Esophagus muscularis mucosa (tissue), 3 donors: ENCODE measurements at regions not wholly inside any gene's neighbourhood (a gene's known extent, or its start where the extent isn't known, plus 50 kb on each side); places are given as distances from the start of the nearest gene placed in this dataset.

ENCODE experiments used
- POLR2A ChIP-seq: fragments of 450-650 bp; IDR thresholded peaks from one replicate; pipeline ENCODE4 v1.6.1; 2017; ENCODE audit warnings: antibody characterized with exemption, moderate library complexity, mild to moderate bottlenecking, low read depth
- TF ChIP-seq, protein P1 (sequence below), 3 experiments: fragments of 200-600 bp in 2 of 3; fragments of 450-650 bp in 1 of 3; sonication (generic) in 2 of 3; IDR thresholded peaks; one replicate each; pipeline ENCODE4 v1.5.1; 2017 to 2019; ENCODE audit warnings: antibody characterized with exemption in 3 of 3, mild to moderate bottlenecking in 2 of 3, moderate library complexity in 1 of 3

DNA sequence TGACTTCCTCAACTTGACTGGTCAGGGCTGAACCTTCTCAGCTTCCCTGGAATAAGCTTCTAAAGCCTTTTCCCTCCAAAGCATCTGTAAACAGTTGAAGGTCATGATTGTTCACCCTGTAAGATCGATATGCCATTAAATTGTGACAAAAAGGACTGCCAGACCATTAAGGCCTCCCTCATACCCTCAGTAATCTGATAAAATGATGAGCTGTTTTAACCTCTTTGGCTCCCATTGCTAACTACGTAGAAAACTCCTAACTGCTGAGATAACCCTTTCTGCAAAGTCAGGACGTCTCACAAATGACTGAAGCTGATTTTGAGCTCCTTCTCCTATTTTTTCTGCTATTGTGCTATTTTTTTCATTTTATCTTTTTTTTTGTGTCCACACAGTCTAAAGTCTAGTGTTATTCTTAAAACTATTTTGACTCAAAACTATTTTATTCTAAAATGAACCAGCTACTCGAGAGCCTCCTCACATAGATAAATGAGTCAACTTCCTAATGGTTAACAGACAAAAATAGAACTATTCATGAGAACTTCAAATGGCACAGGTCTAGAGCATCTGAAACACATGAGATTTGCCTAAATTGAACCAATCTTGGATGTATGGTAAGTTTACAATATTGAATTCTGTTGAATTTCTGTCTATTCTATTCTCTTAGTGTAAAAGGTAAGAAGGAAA is 395.6 kb upstream of the TLE4 start:
- no peak for TF ChIP-seq POLR2A
- TF ChIP-seq, protein P1, sequence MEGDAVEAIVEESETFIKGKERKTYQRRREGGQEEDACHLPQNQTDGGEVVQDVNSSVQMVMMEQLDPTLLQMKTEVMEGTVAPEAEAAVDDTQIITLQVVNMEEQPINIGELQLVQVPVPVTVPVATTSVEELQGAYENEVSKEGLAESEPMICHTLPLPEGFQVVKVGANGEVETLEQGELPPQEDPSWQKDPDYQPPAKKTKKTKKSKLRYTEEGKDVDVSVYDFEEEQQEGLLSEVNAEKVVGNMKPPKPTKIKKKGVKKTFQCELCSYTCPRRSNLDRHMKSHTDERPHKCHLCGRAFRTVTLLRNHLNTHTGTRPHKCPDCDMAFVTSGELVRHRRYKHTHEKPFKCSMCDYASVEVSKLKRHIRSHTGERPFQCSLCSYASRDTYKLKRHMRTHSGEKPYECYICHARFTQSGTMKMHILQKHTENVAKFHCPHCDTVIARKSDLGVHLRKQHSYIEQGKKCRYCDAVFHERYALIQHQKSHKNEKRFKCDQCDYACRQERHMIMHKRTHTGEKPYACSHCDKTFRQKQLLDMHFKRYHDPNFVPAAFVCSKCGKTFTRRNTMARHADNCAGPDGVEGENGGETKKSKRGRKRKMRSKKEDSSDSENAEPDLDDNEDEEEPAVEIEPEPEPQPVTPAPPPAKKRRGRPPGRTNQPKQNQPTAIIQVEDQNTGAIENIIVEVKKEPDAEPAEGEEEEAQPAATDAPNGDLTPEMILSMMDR (IDR thresholded peaks at IDR 0.05) = no peak
